GM18858 (cell line): ENCODE measurements at regions not wholly inside any gene's neighbourhood (a gene's known extent, or its start where the extent isn't known, plus 50 kb on each side); places are given as distances from the start of the nearest gene placed in this dataset.

ENCODE experiments used
- ATAC-seq: cut with Tn5 transposase; IDR thresholded peaks from one replicate; pipeline ENCODE4 v1.9.1; 2021; ENCODE audit not compliant: unreplicated experiment

GRCh38 chr2:216911886-216912285 is 52.0 kb upstream of the TNP1 start:
- ATAC-seq: no peak

GRCh38 chr2:216911008-216911407 is 51.1 kb upstream of the TNP1 start:
- no peak for ATAC-seq

GRCh38 chr2:216909541-216910210 is 49.8 kb upstream of the TNP1 start:
- no peak for ATAC-seq
